SU-DHL-6 (cell line): ENCODE measurements at regions not wholly inside any gene's neighbourhood (a gene's known extent, or its start where the extent isn't known, plus 50 kb on each side); places are given as distances from the start of the nearest gene placed in this dataset.

Experiments
- H2AFZ ChIP-seq: fragments of 200-600 bp; sonication (generic); 2 replicates; pipeline ENCODE4 v1.6.1; 2014; ENCODE audit warnings: low read depth, mild to moderate bottlenecking, moderate library complexity, mixed read lengths, antibody characterized with exemption, low read length; ENCODE audit not compliant: severe bottlenecking
- H3F3A ChIP-seq: fragments of 200-600 bp; shearing (Covaris generic); 2 replicates; pipeline ENCODE4 v1.6.0; 2016; ENCODE audit warnings: antibody characterized with exemption, mild to moderate bottlenecking; ENCODE audit not compliant: insufficient read depth
- H3K27ac ChIP-seq: fragments of 200-600 bp; sonication (generic); 2 replicates; pipeline ENCODE4 v1.5.1; 2016; ENCODE audit warnings: low read depth, mild to moderate bottlenecking, low read length, moderate library complexity, mixed read lengths
- H3K27me3 ChIP-seq: fragments of 200-600 bp; sonication (generic), shearing (Covaris generic); 2 replicates; pipeline ENCODE4 v1.6.0; 2014; ENCODE audit warnings: mild to moderate bottlenecking, low read length
- H3K36me3 ChIP-seq: fragments of 200-600 bp; sonication (generic); 2 replicates; pipeline ENCODE4 v1.6.1; 2014; ENCODE audit warnings: mild to moderate bottlenecking, low read length, mixed read lengths
- H3K4me2 ChIP-seq: fragments of 300-600, 200-600 bp; shearing (Covaris generic), sonication (generic); 2 replicates; pipeline ENCODE4 v1.6.0; 2014; ENCODE audit warnings: low read length, low read depth, mild to moderate bottlenecking; ENCODE audit not compliant: poor library complexity, severe bottlenecking
- H3K4me3 ChIP-seq: fragments of 200-600 bp; sonication (generic); 2 replicates; pipeline ENCODE4 v1.5.1; 2014; ENCODE audit warnings: antibody characterized with exemption, low read length, mild to moderate bottlenecking, mixed read lengths; ENCODE audit not compliant: insufficient read depth, poor library complexity, severe bottlenecking
- H3K79me2 ChIP-seq: fragments of 200-600 bp; sonication (generic); 2 replicates; pipeline ENCODE4 v1.6.1; 2014; ENCODE audit warnings: mild to moderate bottlenecking, low read length, moderate library complexity; ENCODE audit not compliant: insufficient read depth
- H3K9ac ChIP-seq: fragments of 200-600 bp; sonication (generic); 2 replicates; pipeline ENCODE4 v1.7.0; 2014; ENCODE audit warnings: mild to moderate bottlenecking, low read length
- H3K9me2 ChIP-seq: fragments of 200-600 bp; sonication (generic); replicated peaks from 2 replicates; pipeline ENCODE4 v1.6.1; 2014; ENCODE audit warnings: low read length; ENCODE audit not compliant: insufficient read depth
- H3K9me3 ChIP-seq: fragments of 200-600 bp; sonication (generic); 2 replicates; pipeline ENCODE4 v1.6.1; 2014; ENCODE audit warnings: low read length, mixed read lengths; ENCODE audit not compliant: insufficient read depth
- H4K20me1 ChIP-seq: fragments of 200-600 bp; sonication (generic); 2 replicates; pipeline ENCODE4 v1.6.1; 2014; ENCODE audit warnings: low read depth, mild to moderate bottlenecking, antibody characterized with exemption, low read length, moderate library complexity, mixed read lengths
- EZH2phosphoT487 ChIP-seq: fragments of 200-600 bp; sonication (generic), shearing (Covaris generic); conservative IDR thresholded peaks from 2 replicates; pipeline ENCODE4 v1.6.1; 2018; ENCODE audit warnings: mild to moderate bottlenecking, antibody characterized with exemption, low read length, moderate library complexity, mixed read lengths
- TF ChIP-seq, protein P1 (sequence below): fragments of 200-600 bp; sonication (generic); IDR thresholded peaks from one replicate; pipeline ENCODE4 v1.5.1; 2017; ENCODE audit warnings: antibody characterized with exemption, mild to moderate bottlenecking, low read length, moderate library complexity; ENCODE audit not compliant: insufficient read depth, poor library complexity, severe bottlenecking

DNA sequence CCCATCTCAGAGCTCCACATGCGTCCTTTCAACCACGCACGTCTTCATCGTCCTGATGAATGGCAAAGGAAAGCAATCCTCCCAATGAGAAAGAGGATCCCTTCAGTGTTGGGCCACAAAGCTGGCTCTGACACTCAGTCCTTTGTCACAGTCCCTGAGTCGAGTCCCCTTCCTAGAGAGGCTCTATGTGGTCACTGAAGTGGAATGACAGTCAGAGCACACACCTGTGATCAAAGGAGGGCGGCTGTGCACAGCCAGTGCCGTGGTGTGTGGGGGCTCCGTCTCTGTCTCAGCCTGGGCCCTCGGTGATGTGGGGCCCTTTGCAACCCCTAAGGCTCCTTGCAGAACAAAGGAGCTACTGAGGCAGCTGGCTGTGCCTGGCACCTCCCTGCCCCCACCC is 157.3 kb upstream of the APCDD1 start:
- no peaks in the 10 kb centered on the region for H4K20me1 ChIP-seq

DNA sequence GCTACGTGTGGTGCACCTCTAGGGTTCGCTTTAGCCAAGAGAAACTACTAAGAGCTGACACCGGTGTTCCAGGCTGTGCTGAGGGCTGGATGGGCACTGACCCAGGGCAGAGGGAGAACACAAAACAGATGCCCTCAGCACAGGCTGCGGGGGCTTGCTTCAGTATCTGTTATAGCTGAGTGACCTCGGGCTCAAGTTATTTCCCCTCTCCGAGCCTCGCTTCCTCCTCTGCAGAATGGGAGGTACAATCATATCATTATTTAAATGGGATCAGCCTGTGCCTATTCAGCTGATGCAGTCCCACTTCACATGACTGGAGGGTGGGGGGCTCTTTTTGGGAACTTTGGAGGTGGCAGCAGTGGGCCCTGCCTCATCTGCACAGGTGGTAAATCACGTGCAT is 156.1 kb upstream of the APCDD1 start:
- Histone ChIP-seq H3K27ac (no peak overlapping the region), H3K9me2 (no peaks in the 10 kb centered on the region), H3K4me2 (no peak overlapping the region), H3K27me3 (no peaks in the 10 kb centered on the region), H3F3A (no peaks in the 10 kb centered on the region), H3K79me2 (no peaks in the 10 kb centered on the region), H4K20me1 (no peaks in the 10 kb centered on the region), H3K36me3 (no peaks in the 10 kb centered on the region), H3K9me3 (no peaks in the 10 kb centered on the region), H2AFZ (no peak overlapping the region), H3K4me3 (no peak overlapping the region), H3K9ac (no peak overlapping the region)
- TF ChIP-seq, protein P1, sequence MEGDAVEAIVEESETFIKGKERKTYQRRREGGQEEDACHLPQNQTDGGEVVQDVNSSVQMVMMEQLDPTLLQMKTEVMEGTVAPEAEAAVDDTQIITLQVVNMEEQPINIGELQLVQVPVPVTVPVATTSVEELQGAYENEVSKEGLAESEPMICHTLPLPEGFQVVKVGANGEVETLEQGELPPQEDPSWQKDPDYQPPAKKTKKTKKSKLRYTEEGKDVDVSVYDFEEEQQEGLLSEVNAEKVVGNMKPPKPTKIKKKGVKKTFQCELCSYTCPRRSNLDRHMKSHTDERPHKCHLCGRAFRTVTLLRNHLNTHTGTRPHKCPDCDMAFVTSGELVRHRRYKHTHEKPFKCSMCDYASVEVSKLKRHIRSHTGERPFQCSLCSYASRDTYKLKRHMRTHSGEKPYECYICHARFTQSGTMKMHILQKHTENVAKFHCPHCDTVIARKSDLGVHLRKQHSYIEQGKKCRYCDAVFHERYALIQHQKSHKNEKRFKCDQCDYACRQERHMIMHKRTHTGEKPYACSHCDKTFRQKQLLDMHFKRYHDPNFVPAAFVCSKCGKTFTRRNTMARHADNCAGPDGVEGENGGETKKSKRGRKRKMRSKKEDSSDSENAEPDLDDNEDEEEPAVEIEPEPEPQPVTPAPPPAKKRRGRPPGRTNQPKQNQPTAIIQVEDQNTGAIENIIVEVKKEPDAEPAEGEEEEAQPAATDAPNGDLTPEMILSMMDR = no peak
- no peak for TF ChIP-seq EZH2phosphoT487

More for the DNA sequence above, 157.3 kb upstream of the APCDD1 start:
- Histone ChIP-seq H2AFZ (no peak overlapping the region), H3K9me2 (no peaks in the 10 kb centered on the region), H3K4me2 (no peak overlapping the region), H3K79me2 (no peaks in the 10 kb centered on the region), H3K27me3 (no peaks in the 10 kb centered on the region), H3K9me3 (no peaks in the 10 kb centered on the region), H3K4me3 (no peak overlapping the region), H3K36me3 (no peaks in the 10 kb centered on the region), H3K27ac (no peak overlapping the region), H3F3A (no peaks in the 10 kb centered on the region), H3K9ac (no peak overlapping the region)
- no peak for TF ChIP-seq EZH2phosphoT487
- TF ChIP-seq, protein P1 = no peak

DNA sequence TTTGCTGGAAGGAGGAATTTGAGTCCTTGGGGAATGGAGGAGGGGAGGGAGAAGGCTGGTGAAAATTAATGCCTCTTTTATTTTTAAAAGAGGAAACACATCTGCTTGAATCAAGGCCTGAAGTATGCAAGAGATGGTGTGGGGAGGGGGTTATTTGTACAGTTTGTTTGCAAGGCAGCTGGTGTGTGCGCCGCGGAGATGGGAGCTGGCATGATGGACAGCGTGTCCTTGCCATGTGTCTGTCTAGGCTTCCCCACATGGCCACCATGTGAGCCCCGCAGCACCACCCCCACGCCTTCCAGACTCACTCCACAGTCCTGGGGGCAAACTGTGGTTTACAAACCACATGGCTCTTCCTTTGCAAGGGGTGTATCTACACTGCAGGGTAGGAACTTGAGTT is 154.8 kb upstream of the APCDD1 start:
- H3F3A ChIP-seq = no peaks in the 10 kb centered on the region
- H3K79me2 ChIP-seq = no peaks in the 10 kb centered on the region
- H3K9me2 ChIP-seq = no peaks in the 10 kb centered on the region
- TF ChIP-seq, protein P1 = no peak
- TF ChIP-seq EZH2phosphoT487 = no peak
- H3K27me3 ChIP-seq = no peaks in the 10 kb centered on the region
- H4K20me1 ChIP-seq = no peaks in the 10 kb centered on the region
- no peak overlapping the region for H3K27ac ChIP-seq
- H3K4me3 ChIP-seq = no peak overlapping the region
- H3K36me3 ChIP-seq = no peaks in the 10 kb centered on the region
- H3K4me2 ChIP-seq = no peak overlapping the region
- no peaks in the 10 kb centered on the region for H3K9me3 ChIP-seq
- H3K9ac ChIP-seq = no peak overlapping the region
- H2AFZ ChIP-seq = no peak overlapping the region
